Right lobe of liver (tissue), 6 donors: ENCODE measurements at regions not wholly inside any gene's neighbourhood (a gene's known extent, or its start where the extent isn't known, plus 50 kb on each side); places are given as distances from the start of the nearest gene placed in this dataset.

Experiments
- ATAC-seq, 4 donors: fragments of 200-7000 bp; cut with Tn5 transposase; one replicate each; pipeline ENCODE4 v1.9.1; 2020; ENCODE audit warnings: mild to moderate bottlenecking in 4 of 4, moderate library complexity in 4 of 4
- DNase-seq, 3 donors: peaks; one replicate each; pipeline ENCODE4 v3.0.0-alpha.2; 2020
- H3K27ac ChIP-seq, 3 donors: fragments of 200-600 bp; one replicate each; pipeline ENCODE4 v1.8.0; 2022
- H3K27me3 ChIP-seq, 2 donors: fragments of 200-600 bp; one replicate each; pipeline ENCODE4 v1.8.0; 2022
- H3K36me3 ChIP-seq, 4 donors: fragments of 200-600 bp; sonication (generic) in 1 of 4; one replicate each; pipeline versions ENCODE4 v1.5.1 to v1.8.0; 2017 to 2022; ENCODE audit warnings: control low read depth in 1 of 4
- H3K4me1 ChIP-seq, 4 donors: fragments of 200-600 bp; sonication (generic) in 1 of 4; one replicate each; pipeline versions ENCODE4 v1.5.1 to v1.8.0; 2017 to 2022; ENCODE audit warnings: control low read depth in 1 of 4
- H3K4me3 ChIP-seq, 3 donors: fragments of 200-600 bp; one replicate each; pipeline ENCODE4 v1.8.0; 2022
- H3K9me3 ChIP-seq, 4 donors: fragments of 200-600 bp; sonication (generic) in 1 of 4; one replicate each; pipeline versions ENCODE4 v1.5.1 to v1.8.0; 2017 to 2022; ENCODE audit warnings: control low read depth in 1 of 4
- POLR2A ChIP-seq: fragments of 450-650 bp; IDR thresholded peaks from one replicate; pipeline ENCODE4 v1.6.1; 2017; ENCODE audit warnings: antibody characterized with exemption, mild to moderate bottlenecking
- WGBS: methylation state at CpG from one replicate; pipeline ENCODE4 v1.1.6; 2018; ENCODE audit warnings: low coverage, low lambda C conversion rate; ENCODE audit not compliant: insufficient coverage; ENCODE audit errors: missing lambda C conversion rate; 5-methylcytosine and 5-hydroxymethylcytosine counted together
- intact Hi-C, 2 donors: fragments of 100-400 bp; cut with DNase I; formaldehyde crosslinking; loops; one replicate each; pipeline versions ENCODE4 v1.11.2 to v1.14.1; 2022
- TF ChIP-seq, protein P1 (sequence below), 4 donors: fragments of 200-600 bp in 3 of 4; fragments of 450-650 bp in 1 of 4; IDR thresholded peaks; one replicate each; pipeline versions ENCODE4 v1.5.1 to v1.8.0; 2016 to 2022; ENCODE audit warnings: antibody characterized with exemption in 4 of 4, mild to moderate bottlenecking in 2 of 4
- donor health status: DM: no; HTN: yes; CAD: no.
- donor health status: DM: no; HTN: no; CAD: no.
- donor health status: DM: no; HTN: no; CAD: no.
- donor health status: DM: no; HTN: yes; CAD: no.
- donor health status: DM: no; HTN: yes; CAD: no.

DNA sequence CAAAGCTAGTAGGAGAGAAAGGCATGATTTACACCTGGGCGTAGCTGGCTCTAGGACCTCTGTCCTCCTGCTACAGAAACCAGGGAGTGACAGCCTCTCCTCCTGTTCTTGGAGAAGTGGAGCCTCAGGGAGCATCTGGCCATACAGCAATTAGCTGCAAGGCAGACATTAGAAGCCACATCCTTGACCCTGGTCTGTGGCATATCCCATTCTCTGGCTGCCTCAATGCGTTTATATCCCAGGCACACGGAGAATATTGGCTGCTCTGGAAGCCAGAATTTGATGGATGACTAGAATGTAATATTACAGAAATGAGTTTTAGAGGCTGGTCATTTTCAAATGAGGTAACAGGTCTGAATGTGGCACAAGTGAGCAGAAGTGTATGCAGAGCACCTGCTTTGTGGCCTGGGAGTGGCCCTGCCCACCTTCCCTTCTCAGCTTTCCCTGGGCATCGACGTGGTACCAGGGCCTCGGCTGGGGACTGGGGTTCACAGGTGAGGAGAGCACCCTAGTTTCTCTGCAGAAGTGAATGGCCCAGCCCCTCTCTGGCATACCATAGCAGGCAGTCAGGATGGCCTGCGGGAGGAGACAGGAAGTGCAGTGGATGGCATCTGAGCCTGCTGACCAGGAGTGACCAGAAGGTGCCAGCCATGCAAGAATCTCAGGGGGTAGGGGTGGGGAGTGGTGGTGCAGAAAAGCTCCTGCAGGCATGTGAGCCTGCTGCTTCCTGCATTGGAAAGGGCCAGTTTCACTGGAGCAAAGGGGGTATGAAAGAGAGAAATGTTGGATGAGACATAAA is 367.2 kb upstream of the ZNF32 start:
- WGBS: 67% methylated on average over 3 of the region's 7 CpGs
- ATAC-seq (no peak), DNase-seq (no peak)
- Histone ChIP-seq H3K4me3 (no peak overlapping the region), H3K27me3 (no peaks in the 10 kb centered on the region), H3K36me3 (no peaks in the 10 kb centered on the region), H3K4me1 (no peaks in the 10 kb centered on the region), H3K27ac (no peak overlapping the region), H3K9me3 (no peaks in the 10 kb centered on the region)
- intact Hi-C loops: no loop called here
- no peak for TF ChIP-seq POLR2A
- TF ChIP-seq, protein P1, sequence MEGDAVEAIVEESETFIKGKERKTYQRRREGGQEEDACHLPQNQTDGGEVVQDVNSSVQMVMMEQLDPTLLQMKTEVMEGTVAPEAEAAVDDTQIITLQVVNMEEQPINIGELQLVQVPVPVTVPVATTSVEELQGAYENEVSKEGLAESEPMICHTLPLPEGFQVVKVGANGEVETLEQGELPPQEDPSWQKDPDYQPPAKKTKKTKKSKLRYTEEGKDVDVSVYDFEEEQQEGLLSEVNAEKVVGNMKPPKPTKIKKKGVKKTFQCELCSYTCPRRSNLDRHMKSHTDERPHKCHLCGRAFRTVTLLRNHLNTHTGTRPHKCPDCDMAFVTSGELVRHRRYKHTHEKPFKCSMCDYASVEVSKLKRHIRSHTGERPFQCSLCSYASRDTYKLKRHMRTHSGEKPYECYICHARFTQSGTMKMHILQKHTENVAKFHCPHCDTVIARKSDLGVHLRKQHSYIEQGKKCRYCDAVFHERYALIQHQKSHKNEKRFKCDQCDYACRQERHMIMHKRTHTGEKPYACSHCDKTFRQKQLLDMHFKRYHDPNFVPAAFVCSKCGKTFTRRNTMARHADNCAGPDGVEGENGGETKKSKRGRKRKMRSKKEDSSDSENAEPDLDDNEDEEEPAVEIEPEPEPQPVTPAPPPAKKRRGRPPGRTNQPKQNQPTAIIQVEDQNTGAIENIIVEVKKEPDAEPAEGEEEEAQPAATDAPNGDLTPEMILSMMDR (IDR thresholded peaks at IDR 0.05): no peak

DNA sequence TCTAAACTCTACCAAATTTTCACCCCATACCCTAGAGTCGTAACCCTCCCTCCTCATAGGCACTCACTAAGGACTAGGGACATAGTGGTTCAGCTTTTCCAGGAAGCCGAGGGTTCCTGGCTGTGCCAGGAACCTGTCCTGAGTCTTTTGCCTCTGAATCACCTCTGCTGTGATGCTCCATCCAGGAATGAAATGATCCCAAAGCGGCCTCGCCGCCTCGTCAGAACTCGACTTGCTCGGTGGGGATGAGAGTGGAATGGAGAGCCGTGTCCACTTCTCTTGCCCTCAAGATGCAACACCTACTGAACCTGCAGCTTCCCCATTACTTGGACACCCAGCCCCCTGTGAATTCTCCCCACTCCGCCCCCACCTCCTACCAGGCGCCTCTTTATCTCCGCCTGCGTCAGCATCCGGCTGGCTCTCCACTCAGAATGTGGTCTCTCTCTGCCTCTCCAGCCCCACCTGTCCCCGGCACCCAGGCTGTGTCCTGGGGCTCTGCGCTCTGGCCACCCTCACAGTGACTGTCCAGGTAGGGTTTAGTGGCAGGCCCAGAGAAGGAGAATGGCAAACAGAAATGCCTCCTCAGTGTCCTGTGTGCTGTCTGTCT is 366.1 kb upstream of the ZNF32 start:
- no peaks in the 10 kb centered on the region for H3K27me3 ChIP-seq
- intact Hi-C loops: no loop called here
- 87% methylated on average over 15 of the region's 16 CpGs for WGBS
- no peaks in the 10 kb centered on the region for H3K36me3 ChIP-seq
- no peaks in the 10 kb centered on the region for H3K9me3 ChIP-seq
- H3K4me1 ChIP-seq: no peaks in the 10 kb centered on the region
- DNase-seq (no peak), ATAC-seq (no peak)
- TF ChIP-seq, protein P1 (IDR thresholded peaks at IDR 0.05): no peak
- TF ChIP-seq POLR2A: no peak
- H3K27ac ChIP-seq: no peak overlapping the region
- H3K4me3 ChIP-seq: no peak overlapping the region

- no peak for ATAC-seq
- DNase-seq: no peak
- no peaks in the 10 kb centered on the region for H3K4me1 ChIP-seq
- no peaks in the 10 kb centered on the region for H3K9me3 ChIP-seq
- TF ChIP-seq, protein P1 (IDR thresholded peaks at IDR 0.05): no peak
- TF ChIP-seq POLR2A: no peak
- H3K27ac ChIP-seq: no peak overlapping the region
- H3K27me3 ChIP-seq: no peaks in the 10 kb centered on the region
- intact Hi-C loops: no loop called here
- WGBS: no CpG with 5 or more reads among the region's 1 CpG
- no peak overlapping the region for H3K4me3 ChIP-seq
- no peaks in the 10 kb centered on the region for H3K36me3 ChIP-seq
Observed at GRCh38 chr10:44013981-44014380, 365.3 kb upstream of the ZNF32 start.

DNA sequence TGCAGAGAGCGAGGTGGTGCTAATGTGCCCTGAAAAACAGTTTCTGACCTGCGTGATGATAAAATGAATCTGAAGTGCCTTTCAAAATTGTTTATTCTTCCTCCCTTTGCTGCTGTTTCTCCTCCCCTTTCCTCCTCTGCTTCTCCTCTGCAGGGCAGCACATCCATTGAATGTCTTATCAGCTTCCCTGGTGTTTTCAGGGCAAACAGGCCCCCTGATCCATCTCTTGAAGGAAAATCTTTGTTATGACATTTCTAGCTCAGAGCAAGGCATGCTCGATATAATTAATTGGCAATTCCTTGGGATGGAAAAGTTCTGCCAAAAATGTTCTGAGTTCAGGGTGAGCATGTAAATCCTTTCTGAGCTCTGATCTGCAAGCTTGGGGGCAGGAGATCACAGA is 364.2 kb upstream of the ZNF32 start:
- H3K9me3 ChIP-seq: no peaks in the 10 kb centered on the region
- H3K4me1 ChIP-seq: no peaks in the 10 kb centered on the region
- no peak overlapping the region for H3K27ac ChIP-seq
- DNase-seq: no peak
- 45% methylated on average over 3 of the region's 3 CpGs for WGBS
- no peaks in the 10 kb centered on the region for H3K36me3 ChIP-seq
- TF ChIP-seq POLR2A: no peak
- TF ChIP-seq, protein P1 (IDR thresholded peaks at IDR 0.05): no peak
- no peak for ATAC-seq
- intact Hi-C loops: no loop called here
- H3K27me3 ChIP-seq: no peaks in the 10 kb centered on the region
- H3K4me3 ChIP-seq: no peak overlapping the region
